ENCODE measurements at regions not wholly inside any gene's neighbourhood (a gene's known extent, or its start where the extent isn't known, plus 50 kb on each side); places are given as distances from the start of the nearest gene placed in this dataset.
"Not testable (repeated sequence)": the region's sequence is repeated elsewhere in the genome, so short reads cannot be mapped to it uniquely, and the experiment has no call there.

DNA sequence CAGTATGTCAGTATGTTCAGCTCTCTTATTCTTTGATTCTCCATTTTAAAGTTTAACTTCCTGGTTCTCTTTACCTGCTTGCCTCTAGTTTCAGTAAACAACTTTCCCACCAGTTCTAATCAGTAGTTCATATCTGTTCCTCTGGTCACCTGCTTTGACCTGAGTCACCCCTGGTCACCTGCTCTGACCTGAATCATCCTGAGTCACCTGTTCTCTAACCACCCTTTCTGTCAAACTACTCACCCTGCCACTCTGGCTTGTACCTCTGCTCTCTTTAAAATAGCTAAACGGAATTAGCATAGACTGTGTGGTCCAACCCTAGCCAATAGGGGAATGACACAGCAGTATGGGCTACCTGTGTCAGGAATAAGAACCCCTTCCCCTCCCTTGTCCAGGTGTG lies 62.0 kb upstream of the NREP start:
- DNase-seq (ENCODE audit: low spot score), result not testable (repeated sequence)

DNA sequence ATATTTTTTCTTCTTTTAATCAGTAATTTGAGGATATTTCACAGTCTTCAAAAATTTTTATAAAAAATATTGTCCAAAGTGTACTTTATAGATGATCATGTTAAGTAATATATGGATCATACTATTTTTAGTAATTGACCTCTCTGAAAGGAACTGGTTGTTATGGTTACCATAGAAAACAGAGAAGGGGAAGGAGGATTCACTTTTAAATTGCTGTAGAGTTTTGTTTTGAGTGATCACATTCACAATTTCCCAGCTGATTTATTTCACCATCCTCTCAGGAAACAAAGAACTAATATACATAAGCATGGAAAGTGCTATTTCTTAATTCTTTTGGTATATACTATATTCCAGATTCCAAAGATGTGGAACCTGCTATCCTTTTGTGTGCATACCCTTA lies 56.5 kb upstream of the NREP start:
- no peak for DNase-seq (ENCODE audit: low spot score)

DNA sequence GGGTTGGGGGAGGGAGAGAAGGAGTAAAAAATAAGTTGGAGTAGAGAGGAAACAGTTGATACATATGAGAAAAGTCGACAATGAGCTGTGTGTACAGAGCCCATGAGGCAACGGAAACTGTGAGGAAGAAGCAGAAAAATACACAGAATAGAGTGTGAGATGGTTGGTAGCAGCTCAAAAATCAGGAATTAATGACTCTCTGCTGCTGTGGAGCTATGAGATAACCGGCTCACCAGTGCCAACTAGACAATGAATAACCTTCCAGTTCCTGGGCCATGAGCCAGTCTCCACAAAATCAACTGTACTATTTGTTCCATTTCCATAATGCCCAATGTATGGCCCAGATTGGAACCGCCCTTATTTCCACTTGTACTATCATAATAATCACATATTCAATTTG lies 53.1 kb upstream of the NREP start:
- no peak for DNase-seq (ENCODE audit: low spot score)

All from kidney capillary endothelial cell (primary cell).